ENCODE measurements at regions not wholly inside any gene's neighbourhood (a gene's known extent, or its start where the extent isn't known, plus 50 kb on each side); places are given as distances from the start of the nearest gene placed in this dataset.

- no peak for DNase-seq
Observed at GRCh38 chr2:12663306-12664037, 53.3 kb upstream of the TRIB2 start.

- DNase-seq = no peak
Observed at GRCh38 chr2:12665334-12665733, 51.4 kb upstream of the TRIB2 start.

GRCh38 chr2:12666445-12666844 is 50.3 kb upstream of the TRIB2 start:
- DNase-seq = no peak

Data from NCI-H526 (cell line).